ENCODE measurements at regions not wholly inside any gene's neighbourhood (a gene's known extent, or its start where the extent isn't known, plus 50 kb on each side); places are given as distances from the start of the nearest gene placed in this dataset.

DNA sequence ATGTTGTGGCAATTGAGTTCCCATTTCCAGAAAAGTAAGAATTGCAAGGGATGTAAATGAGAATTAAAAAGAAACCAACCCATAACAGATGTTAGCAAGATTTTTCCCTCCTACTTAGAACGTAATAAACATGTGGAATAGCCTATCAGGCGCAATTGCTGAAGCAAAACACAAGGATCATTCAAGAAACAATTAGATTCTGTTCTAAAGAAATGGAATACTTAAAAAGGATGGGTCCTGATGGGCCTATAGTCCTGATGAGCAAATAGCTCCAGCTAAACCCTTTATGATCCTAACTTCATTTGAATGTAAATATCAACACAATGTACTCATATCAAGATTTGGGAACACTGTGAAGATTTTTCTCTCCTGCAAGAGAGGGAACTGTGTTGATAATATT lies 771.0 kb upstream of the CDH7 start:
- no peak overlapping the region for H3K27ac ChIP-seq
- TF ChIP-seq, protein P1, sequence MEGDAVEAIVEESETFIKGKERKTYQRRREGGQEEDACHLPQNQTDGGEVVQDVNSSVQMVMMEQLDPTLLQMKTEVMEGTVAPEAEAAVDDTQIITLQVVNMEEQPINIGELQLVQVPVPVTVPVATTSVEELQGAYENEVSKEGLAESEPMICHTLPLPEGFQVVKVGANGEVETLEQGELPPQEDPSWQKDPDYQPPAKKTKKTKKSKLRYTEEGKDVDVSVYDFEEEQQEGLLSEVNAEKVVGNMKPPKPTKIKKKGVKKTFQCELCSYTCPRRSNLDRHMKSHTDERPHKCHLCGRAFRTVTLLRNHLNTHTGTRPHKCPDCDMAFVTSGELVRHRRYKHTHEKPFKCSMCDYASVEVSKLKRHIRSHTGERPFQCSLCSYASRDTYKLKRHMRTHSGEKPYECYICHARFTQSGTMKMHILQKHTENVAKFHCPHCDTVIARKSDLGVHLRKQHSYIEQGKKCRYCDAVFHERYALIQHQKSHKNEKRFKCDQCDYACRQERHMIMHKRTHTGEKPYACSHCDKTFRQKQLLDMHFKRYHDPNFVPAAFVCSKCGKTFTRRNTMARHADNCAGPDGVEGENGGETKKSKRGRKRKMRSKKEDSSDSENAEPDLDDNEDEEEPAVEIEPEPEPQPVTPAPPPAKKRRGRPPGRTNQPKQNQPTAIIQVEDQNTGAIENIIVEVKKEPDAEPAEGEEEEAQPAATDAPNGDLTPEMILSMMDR (IDR thresholded peaks at IDR 0.05) = no peak
- TF ChIP-seq ZFX (IDR thresholded peaks at IDR 0.05; ENCODE audit: borderline replicate concordance) = no peak

DNA sequence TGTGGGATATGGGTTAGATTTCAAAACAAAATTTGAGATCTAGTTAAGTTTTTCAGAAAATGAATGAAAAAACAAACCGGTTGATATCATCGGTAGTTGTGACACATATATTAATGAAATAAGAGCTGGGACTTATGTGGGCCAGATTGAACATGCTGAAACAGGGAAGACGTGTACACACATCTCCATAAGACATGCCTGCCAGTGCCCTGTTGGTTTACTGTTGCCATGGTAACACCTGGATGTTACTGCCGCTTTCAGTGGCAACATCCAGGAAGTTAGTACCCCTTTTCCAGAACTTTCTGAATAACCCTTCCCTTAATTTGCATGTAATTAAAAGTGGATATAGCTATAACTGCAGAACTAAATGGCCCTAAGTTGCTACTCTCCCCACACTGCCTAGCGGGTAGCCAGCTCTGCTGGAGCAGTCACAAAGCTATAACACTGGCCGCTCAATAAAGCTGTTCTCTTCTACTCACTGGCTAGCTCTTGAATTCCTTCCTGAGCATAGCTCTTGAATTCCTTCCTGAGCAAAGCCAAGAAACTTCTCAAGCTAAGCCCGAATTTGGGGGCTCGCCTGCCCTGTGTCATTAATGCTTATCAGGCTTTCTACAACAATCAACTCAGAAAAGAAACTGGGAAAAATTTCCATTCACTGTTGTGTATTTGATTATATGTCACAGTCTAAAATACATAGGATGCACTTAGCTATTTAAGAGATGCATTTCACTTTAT lies 776.3 kb upstream of the CDH7 start:
- no peak overlapping the region for H3K27ac ChIP-seq
- no peak for TF ChIP-seq ZFX (IDR thresholded peaks at IDR 0.05; ENCODE audit: borderline replicate concordance)
- TF ChIP-seq, protein P1 (IDR thresholded peaks at IDR 0.05) = no peak

DNA sequence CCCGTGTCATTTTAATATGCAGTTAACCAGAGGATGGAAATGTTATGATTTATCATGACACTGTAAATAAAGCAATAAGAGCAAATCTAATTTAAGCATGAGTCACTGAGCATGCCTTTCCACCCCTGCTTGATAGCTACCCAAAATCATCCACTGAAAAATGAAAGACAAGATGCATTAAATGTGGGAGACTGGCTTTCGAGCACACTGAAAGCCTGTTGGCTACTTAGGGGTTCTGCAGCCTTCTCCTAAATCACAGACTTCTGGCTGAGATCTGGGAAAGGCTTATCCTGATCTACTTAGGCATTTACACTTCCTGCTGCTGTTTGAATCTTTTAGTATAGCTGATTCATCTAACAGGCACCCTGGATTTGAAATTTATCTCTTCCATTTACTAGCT lies 778.3 kb upstream of the CDH7 start:
- no peak for TF ChIP-seq ZFX (IDR thresholded peaks at IDR 0.05; ENCODE audit: borderline replicate concordance)
- TF ChIP-seq, protein P1 (IDR thresholded peaks at IDR 0.05) = no peak
- H3K27ac ChIP-seq = no peak overlapping the region

DNA sequence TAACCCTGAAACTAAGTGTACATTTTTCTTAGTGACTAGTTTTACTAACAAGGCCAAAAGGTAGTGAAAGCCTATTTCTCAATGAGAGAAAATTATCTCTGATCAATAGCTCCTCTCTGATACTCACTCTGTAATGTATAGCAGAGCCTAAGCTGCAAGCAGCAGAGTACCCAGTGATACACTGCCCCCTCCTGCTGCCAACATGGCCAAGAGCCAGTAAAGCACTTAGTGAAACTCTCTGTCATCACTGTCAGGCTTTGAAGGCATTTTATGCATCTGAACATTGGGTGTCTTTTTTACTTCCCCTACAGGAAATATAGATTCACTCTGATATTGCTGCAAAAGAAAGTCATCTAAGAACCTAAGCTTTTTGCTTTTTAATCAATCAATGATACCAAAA lies 784.1 kb upstream of the CDH7 start:
- no peak overlapping the region for H3K27ac ChIP-seq

DNA sequence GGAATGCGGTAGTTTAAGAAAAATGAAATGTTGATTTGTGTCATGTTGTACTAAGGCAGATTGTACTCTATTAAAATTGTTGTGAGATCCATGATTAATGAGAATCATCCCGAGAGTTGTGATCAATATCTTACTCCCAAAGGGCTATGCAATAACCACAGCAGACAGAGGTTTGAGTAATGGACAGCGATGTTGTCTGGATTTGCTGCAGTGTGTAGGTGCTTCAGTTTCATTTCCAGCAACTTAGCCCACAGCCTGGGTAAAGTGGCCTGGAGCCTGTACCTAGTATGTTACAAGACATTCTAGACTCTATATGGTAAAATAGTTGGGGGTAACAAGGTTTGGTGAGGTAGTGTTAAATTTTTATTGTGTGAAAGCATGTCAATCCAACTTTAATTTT lies 794.3 kb upstream of the CDH7 start:
- H3K27ac ChIP-seq = no peak overlapping the region
- TF ChIP-seq, protein P1 (IDR thresholded peaks at IDR 0.05) = no peak

More for the DNA sequence above, 784.1 kb upstream of the CDH7 start:
- no peak for TF ChIP-seq ZFX (IDR thresholded peaks at IDR 0.05; ENCODE audit: borderline replicate concordance)
- TF ChIP-seq, protein P1 (IDR thresholded peaks at IDR 0.05) = no peak

DNA sequence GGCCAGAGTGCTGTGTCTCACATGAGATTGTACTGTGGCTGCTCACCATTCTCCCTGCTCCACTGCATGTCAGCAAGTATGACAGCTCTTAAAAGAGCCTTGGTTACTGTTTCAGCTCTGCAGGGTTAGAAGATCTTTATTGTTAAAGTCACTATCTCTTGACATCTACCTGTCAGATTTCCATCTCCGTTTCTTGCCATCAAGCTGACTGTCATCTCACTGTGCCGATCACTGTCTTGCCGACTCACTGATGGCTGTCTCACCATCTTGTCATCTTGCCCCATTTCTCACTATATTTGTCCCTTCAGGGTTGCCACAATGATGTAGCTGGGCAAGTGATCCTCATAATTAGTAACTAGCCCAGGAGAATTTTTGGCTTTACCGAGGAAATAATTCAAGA lies 800.9 kb upstream of the CDH7 start:
- no peak overlapping the region for H3K27ac ChIP-seq
- TF ChIP-seq, protein P1 (IDR thresholded peaks at IDR 0.05) = no peak
- TF ChIP-seq ZFX (IDR thresholded peaks at IDR 0.05; ENCODE audit: borderline replicate concordance) = no peak

DNA sequence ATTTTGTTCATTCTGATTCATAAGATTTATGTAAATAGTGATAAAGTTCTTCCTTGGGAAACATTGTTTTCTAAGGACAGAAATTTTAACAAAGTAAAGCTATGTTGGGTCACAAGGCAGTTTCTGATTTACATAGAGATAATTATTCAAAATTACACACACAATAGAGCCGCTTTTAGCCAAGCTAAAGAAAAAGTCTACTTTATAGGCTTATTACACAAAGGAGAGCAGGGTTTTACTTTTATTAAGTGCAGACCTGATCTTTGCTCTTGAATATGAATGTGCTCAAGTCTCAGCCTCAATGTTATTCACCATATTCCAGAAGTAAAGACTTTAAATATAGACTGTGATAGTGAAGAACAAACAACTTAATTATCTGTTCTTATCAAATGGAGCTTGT lies 787.8 kb upstream of the LINC00305 start:
- no peak overlapping the region for H3K27ac ChIP-seq
- no peak for TF ChIP-seq ZFX (IDR thresholded peaks at IDR 0.05; ENCODE audit: borderline replicate concordance)
- TF ChIP-seq, protein P1 (IDR thresholded peaks at IDR 0.05) = no peak

All from 22Rv1 (cell line).